MM.1S (cell line): ENCODE measurements at regions not wholly inside any gene's neighbourhood (a gene's known extent, or its start where the extent isn't known, plus 50 kb on each side); places are given as distances from the start of the nearest gene placed in this dataset.

Source experiments
- DNase-seq: peaks from one replicate; pipeline ENCODE4 v3.0.0-alpha.2; 2015
- H2AFZ ChIP-seq: fragments of 300-600 bp; sonication (generic); 2 replicates; pipeline ENCODE4 v1.6.0; 2016; ENCODE audit warnings: antibody characterized with exemption, low read length
- H3F3A ChIP-seq: fragments of 300-600 bp; sonication (generic); 2 replicates; pipeline ENCODE4 v1.6.1; 2016; ENCODE audit warnings: mild to moderate bottlenecking, antibody characterized with exemption, low read length, moderate library complexity, mixed read lengths; ENCODE audit not compliant: insufficient read depth
- H3K27ac ChIP-seq: fragments of 300-600 bp; sonication (generic); 2 replicates; pipeline ENCODE4 v1.5.1; 2016; ENCODE audit warnings: mild to moderate bottlenecking, low read length
- H3K27me3 ChIP-seq: fragments of 300-600 bp; sonication (generic); replicated peaks from 2 replicates; pipeline ENCODE4 v1.6.0; 2016; ENCODE audit warnings: low read length; ENCODE audit not compliant: insufficient read depth
- H3K36me3 ChIP-seq: fragments of 300-600 bp; sonication (generic); replicated peaks from 2 replicates; pipeline ENCODE4 v1.6.1; 2016; ENCODE audit warnings: mild to moderate bottlenecking, low read length, mixed read lengths; ENCODE audit not compliant: insufficient read depth
- H3K4me1 ChIP-seq: fragments of 300-600 bp; sonication (generic); 2 replicates; pipeline ENCODE4 v1.6.1; 2016; ENCODE audit warnings: low read length, mixed read lengths
- H3K4me2 ChIP-seq: fragments of 300-600 bp; sonication (generic); 2 replicates; pipeline ENCODE4 v1.6.0; 2016; ENCODE audit warnings: low read depth, low read length
- H3K4me3 ChIP-seq: fragments of 300-600 bp; sonication (generic); 2 replicates; pipeline ENCODE4 v1.5.1; 2016; ENCODE audit warnings: low read length, mixed read lengths
- H3K79me2 ChIP-seq: fragments of 300-600 bp; sonication (generic); 2 replicates; pipeline ENCODE4 v1.6.1; 2016; ENCODE audit warnings: mixed run types, low read length, mixed read lengths
- H3K9ac ChIP-seq: fragments of 300-600 bp; sonication (generic); 2 replicates; pipeline ENCODE4 v1.6.1; 2016; ENCODE audit warnings: low read length, mixed read lengths
- H3K9me2 ChIP-seq: fragments of 300-600 bp; sonication (generic); replicated peaks from 2 replicates; pipeline ENCODE4 v1.6.1; 2016; ENCODE audit warnings: mild to moderate bottlenecking, low read length, mixed read lengths; ENCODE audit not compliant: insufficient read depth
- H3K9me3 ChIP-seq: fragments of 300-600 bp; sonication (generic); replicated peaks from 2 replicates; pipeline ENCODE4 v1.6.1; 2016; ENCODE audit warnings: mild to moderate bottlenecking, low read length, mixed read lengths; ENCODE audit not compliant: insufficient read depth
- H4K20me1 ChIP-seq: fragments of 300-600 bp; sonication (generic); 2 replicates; pipeline ENCODE4 v1.6.1; 2016; ENCODE audit warnings: mild to moderate bottlenecking, low read length, moderate library complexity, mixed read lengths; ENCODE audit not compliant: insufficient read depth
- EZH2 ChIP-seq: fragments of 300-600 bp; sonication (generic); optimal IDR thresholded peaks from 2 replicates; pipeline ENCODE3; 2017; ENCODE audit warnings: low read depth, mild to moderate bottlenecking, antibody characterized with exemption, low read length, mixed read lengths
- EZH2phosphoT487 ChIP-seq: fragments of 300-600 bp; sonication (generic); IDR thresholded peaks from 2 replicates; pipeline ENCODE4 v1.6.1; 2018; ENCODE audit warnings: antibody characterized with exemption, low read length
- TF ChIP-seq, protein P1 (sequence below): fragments of 300-600 bp; sonication (generic); IDR thresholded peaks from 2 replicates; pipeline ENCODE4 v1.5.1; 2016; ENCODE audit warnings: antibody characterized with exemption, low read length, mixed read lengths

DNA sequence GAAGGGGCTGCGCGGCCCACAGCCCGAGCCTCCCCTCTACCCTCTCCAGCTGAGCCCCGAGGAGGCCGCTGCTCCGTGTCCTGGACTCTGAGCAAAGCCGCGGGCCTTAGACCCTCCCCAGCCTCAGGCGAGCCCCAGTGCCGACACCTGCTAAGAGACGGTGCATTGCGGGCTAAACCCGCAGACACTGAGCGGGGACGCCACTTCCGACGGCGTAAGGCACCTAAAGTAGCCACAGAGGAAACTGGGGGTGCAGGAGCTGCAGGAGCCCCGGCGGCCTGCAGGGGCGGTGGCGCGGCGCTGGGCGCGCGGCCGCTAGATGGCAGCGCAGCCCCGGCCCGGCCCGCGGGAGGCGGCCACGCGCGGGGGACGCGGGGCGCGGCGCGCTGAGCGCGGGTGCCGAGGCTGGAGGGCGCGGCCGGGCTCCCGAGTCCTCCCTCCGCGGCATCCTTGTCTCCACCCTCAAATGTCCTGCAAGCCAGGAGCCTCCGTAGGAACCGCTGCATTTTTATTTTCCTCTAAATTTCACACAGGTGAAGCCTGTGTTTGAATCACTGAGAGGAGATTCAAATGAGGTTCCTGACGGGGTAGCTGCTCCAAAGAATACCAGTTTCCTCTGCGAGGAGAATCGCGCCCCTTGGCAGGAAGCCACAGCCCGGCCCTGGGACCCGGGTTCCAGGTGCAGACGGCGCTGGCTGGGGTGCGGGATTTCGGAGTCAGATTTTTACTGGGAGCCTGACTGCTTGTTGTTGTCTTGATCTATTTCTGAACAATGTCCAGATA lies 650.5 kb downstream of the GALR1 start:
- H3K27me3 ChIP-seq: no peaks in the 10 kb centered on the region
- DNase-seq: peak; percentile 25
- no peaks in the 10 kb centered on the region for H4K20me1 ChIP-seq
- H3K4me2 ChIP-seq: no peak overlapping the region
- H3K79me2 ChIP-seq: no peaks in the 10 kb centered on the region
- no peak for TF ChIP-seq EZH2phosphoT487
- TF ChIP-seq, protein P1, sequence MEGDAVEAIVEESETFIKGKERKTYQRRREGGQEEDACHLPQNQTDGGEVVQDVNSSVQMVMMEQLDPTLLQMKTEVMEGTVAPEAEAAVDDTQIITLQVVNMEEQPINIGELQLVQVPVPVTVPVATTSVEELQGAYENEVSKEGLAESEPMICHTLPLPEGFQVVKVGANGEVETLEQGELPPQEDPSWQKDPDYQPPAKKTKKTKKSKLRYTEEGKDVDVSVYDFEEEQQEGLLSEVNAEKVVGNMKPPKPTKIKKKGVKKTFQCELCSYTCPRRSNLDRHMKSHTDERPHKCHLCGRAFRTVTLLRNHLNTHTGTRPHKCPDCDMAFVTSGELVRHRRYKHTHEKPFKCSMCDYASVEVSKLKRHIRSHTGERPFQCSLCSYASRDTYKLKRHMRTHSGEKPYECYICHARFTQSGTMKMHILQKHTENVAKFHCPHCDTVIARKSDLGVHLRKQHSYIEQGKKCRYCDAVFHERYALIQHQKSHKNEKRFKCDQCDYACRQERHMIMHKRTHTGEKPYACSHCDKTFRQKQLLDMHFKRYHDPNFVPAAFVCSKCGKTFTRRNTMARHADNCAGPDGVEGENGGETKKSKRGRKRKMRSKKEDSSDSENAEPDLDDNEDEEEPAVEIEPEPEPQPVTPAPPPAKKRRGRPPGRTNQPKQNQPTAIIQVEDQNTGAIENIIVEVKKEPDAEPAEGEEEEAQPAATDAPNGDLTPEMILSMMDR: peak; percentile 41
- H3K9ac ChIP-seq: no peak overlapping the region
- no peaks in the 10 kb centered on the region for H3K4me1 ChIP-seq
- no peaks in the 10 kb centered on the region for H3K9me3 ChIP-seq
- H3K9me2 ChIP-seq: no peaks in the 10 kb centered on the region
- no peaks in the 10 kb centered on the region for H3K36me3 ChIP-seq
- H3K4me3 ChIP-seq: no peak overlapping the region
- H2AFZ ChIP-seq: no peak overlapping the region
- H3F3A ChIP-seq: no peaks in the 10 kb centered on the region
- no peak overlapping the region for H3K27ac ChIP-seq

DNA sequence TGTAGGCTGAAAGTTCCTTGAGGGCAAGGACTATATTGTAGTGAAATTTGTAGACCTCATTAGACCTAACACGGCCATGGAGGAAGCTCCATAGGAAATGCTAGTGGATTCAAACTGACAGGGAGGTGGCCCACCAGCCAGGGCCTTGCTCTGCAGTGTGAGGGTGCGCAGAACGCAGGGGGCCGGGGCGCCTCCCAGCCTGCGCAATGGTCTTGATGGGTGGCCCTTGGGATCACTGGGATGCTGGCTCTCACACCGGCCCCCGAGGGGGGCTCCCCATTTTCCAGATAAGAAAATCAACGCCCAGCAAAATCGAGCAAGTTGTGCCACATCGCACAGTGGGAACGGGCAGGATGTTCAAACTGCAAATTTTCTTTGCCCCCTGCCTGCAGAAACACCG lies 655.4 kb downstream of the GALR1 start:
- no peaks in the 10 kb centered on the region for H3K9me3 ChIP-seq
- H3K4me1 ChIP-seq: no peaks in the 10 kb centered on the region
- no peaks in the 10 kb centered on the region for H3K9me2 ChIP-seq
- no peak overlapping the region for H3K4me2 ChIP-seq
- no peaks in the 10 kb centered on the region for H3K36me3 ChIP-seq
- no peaks in the 10 kb centered on the region for H3K79me2 ChIP-seq
- no peak overlapping the region for H3K27ac ChIP-seq
- H3K9ac ChIP-seq: no peak overlapping the region
- TF ChIP-seq EZH2 (no peak), EZH2phosphoT487 (no peak)
- TF ChIP-seq, protein P1: no peak
- H3K4me3 ChIP-seq: no peak overlapping the region
- no peaks in the 10 kb centered on the region for H3F3A ChIP-seq
- no peaks in the 10 kb centered on the region for H4K20me1 ChIP-seq
- no peak for DNase-seq
- H3K27me3 ChIP-seq: no peaks in the 10 kb centered on the region
- H2AFZ ChIP-seq: no peak overlapping the region

GRCh38 chr18:77905449-77906055 lies 655.9 kb downstream of the GALR1 start:
- Histone ChIP-seq H4K20me1 (no peaks in the 10 kb centered on the region), H3K27ac (no peak overlapping the region), H3F3A (no peaks in the 10 kb centered on the region), H3K79me2 (no peaks in the 10 kb centered on the region), H3K36me3 (no peaks in the 10 kb centered on the region), H3K9me2 (no peaks in the 10 kb centered on the region), H3K27me3 (no peaks in the 10 kb centered on the region), H3K9me3 (no peaks in the 10 kb centered on the region), H3K4me1 (no peaks in the 10 kb centered on the region), H2AFZ (no peak overlapping the region), H3K4me3 (no peak overlapping the region), H3K9ac (no peak overlapping the region), H3K4me2 (no peak overlapping the region)
- no peak for DNase-seq
- TF ChIP-seq EZH2 (no peak), EZH2phosphoT487 (no peak)
- TF ChIP-seq, protein P1: no peak
